Peyer's patch (tissue), 4 donors: ENCODE measurements at regions not wholly inside any gene's neighbourhood (a gene's known extent, or its start where the extent isn't known, plus 50 kb on each side); places are given as distances from the start of the nearest gene placed in this dataset.

ENCODE experiments used
- POLR2A ChIP-seq, 2 donors: fragments of 450-650 bp; IDR thresholded peaks; one replicate each; pipeline ENCODE4 v1.5.1; 2017; ENCODE audit warnings: antibody characterized with exemption in 2 of 2, mild to moderate bottlenecking in 2 of 2, moderate library complexity in 2 of 2
- TF ChIP-seq, protein P1 (sequence below), 6 experiments: fragments of 450-650 bp in 4 of 6; fragments of 200-600 bp in 2 of 6; sonication (generic) in 1 of 6; IDR thresholded peaks; one replicate each; pipeline ENCODE4 v1.5.1; 2017 to 2019; ENCODE audit warnings: antibody characterized with exemption in 6 of 6, mild to moderate bottlenecking in 3 of 6, moderate library complexity in 1 of 6

DNA sequence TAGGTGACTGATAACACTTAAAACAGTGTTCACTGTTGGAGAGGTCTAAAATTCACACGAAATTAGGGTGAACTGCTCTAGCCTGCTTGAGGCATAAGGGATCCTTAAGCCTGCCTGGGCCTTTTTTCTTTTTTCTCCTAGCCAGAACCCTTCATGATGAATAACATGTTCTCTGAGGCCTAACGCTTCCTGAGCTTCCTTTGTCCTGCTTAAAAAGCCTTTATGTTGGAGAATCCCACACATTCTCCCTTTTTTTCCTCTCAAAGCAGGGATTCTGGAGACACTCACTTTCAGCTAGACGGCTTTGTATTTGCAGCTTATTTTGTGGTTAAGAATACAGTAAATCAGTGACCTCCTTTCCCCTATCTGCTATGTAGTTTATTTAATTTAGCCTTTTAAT, 354.7 kb upstream of the PHF14 start:
- TF ChIP-seq, protein P1, sequence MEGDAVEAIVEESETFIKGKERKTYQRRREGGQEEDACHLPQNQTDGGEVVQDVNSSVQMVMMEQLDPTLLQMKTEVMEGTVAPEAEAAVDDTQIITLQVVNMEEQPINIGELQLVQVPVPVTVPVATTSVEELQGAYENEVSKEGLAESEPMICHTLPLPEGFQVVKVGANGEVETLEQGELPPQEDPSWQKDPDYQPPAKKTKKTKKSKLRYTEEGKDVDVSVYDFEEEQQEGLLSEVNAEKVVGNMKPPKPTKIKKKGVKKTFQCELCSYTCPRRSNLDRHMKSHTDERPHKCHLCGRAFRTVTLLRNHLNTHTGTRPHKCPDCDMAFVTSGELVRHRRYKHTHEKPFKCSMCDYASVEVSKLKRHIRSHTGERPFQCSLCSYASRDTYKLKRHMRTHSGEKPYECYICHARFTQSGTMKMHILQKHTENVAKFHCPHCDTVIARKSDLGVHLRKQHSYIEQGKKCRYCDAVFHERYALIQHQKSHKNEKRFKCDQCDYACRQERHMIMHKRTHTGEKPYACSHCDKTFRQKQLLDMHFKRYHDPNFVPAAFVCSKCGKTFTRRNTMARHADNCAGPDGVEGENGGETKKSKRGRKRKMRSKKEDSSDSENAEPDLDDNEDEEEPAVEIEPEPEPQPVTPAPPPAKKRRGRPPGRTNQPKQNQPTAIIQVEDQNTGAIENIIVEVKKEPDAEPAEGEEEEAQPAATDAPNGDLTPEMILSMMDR (IDR thresholded peaks at IDR 0.05), result no peak
- no peak for TF ChIP-seq POLR2A (IDR thresholded peaks at IDR 0.05)
